ENCODE measurements at regions not wholly inside any gene's neighbourhood (a gene's known extent, or its start where the extent isn't known, plus 50 kb on each side); places are given as distances from the start of the nearest gene placed in this dataset.

DNA sequence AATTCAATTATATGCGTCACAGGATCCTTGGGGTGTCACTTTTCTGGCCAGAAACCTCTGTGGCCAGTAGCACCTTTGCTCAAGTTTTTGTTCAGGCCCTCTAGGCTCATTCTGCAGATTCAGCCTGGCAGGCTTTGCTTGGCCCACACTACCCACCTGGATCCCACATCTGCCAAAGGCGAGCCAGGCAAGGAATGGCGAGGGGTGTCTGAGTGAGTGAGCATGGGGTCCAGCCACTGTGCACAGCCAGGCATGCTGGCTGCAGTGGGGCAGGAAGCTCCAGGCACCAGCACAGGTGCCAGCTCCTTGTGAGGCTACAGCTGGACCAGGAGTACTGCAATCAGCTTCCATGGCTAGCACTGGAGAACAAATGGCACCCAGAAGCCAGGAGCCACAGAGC, 914.9 kb downstream of the FSTL5 start:
- in situ Hi-C loops (cut with MboI) = no loop called here
- H4K20me1 ChIP-seq (ENCODE audit: insufficient read depth) = no peaks in the 10 kb centered on the region
- no peaks in the 10 kb centered on the region for H3F3A ChIP-seq (ENCODE audit: insufficient read depth)
- H3K4me2 ChIP-seq (ENCODE audit: unreplicated experiment) = no peak overlapping the region
- H3K27ac ChIP-seq = no peak overlapping the region
- no peak for DNase-seq
- no peak overlapping the region for H2AFZ ChIP-seq
- no peaks in the 10 kb centered on the region for H3K9me2 ChIP-seq (ENCODE audit: insufficient read depth)
- WGBS, 2 experiments (ENCODE audit: low coverage in 1 of 2, low lambda C conversion rate in 2 of 2, missing lambda C conversion rate in 2 of 2) = 35 to 47% methylated on average over 3 of the region's 3 CpGs
- H3K9ac ChIP-seq = no peak overlapping the region
- H3K9me3 ChIP-seq (ENCODE audit: low read depth) = no peaks in the 10 kb centered on the region
- H3K79me2 ChIP-seq (ENCODE audit: insufficient read depth) = no peaks in the 10 kb centered on the region
- no peaks in the 10 kb centered on the region for H3K27me3 ChIP-seq (replicated peaks; ENCODE audit: insufficient read depth)
- no peaks in the 10 kb centered on the region for H3K36me3 ChIP-seq (ENCODE audit: low read depth)
- TF ChIP-seq EZH2 (IDR thresholded peaks at IDR 0.05; ENCODE audit: insufficient read depth, poor library complexity, severe bottlenecking) (no peak), EZH2phosphoT487 (IDR thresholded peaks at IDR 0.05; ENCODE audit: insufficient read depth, low read depth) (no peak)
- H3K4me1 ChIP-seq (ENCODE audit: insufficient read depth) = no peaks in the 10 kb centered on the region
- H3K4me3 ChIP-seq = no peak overlapping the region

GRCh38 chr4:161247831-161248230, 916.0 kb downstream of the FSTL5 start:
- TF ChIP-seq EZH2phosphoT487 (IDR thresholded peaks at IDR 0.05; ENCODE audit: insufficient read depth, low read depth) (no peak), EZH2 (IDR thresholded peaks at IDR 0.05; ENCODE audit: insufficient read depth, poor library complexity, severe bottlenecking) (no peak)
- no peak for DNase-seq
- H2AFZ ChIP-seq = no peak overlapping the region
- no peak overlapping the region for H3K27ac ChIP-seq
- H3K4me3 ChIP-seq = no peak overlapping the region
- no peaks in the 10 kb centered on the region for H3K27me3 ChIP-seq (replicated peaks; ENCODE audit: insufficient read depth)
- no peaks in the 10 kb centered on the region for H3K9me2 ChIP-seq (ENCODE audit: insufficient read depth)
- in situ Hi-C loops (cut with MboI) = no loop called here
- 0 to 4% methylated on average over 1 of the region's 1 CpG for WGBS, 2 experiments (ENCODE audit: low coverage in 1 of 2, low lambda C conversion rate in 2 of 2, missing lambda C conversion rate in 2 of 2)
- no peaks in the 10 kb centered on the region for H4K20me1 ChIP-seq (ENCODE audit: insufficient read depth)
- no peaks in the 10 kb centered on the region for H3K9me3 ChIP-seq (ENCODE audit: low read depth)
- H3K4me2 ChIP-seq (ENCODE audit: unreplicated experiment) = no peak overlapping the region
- H3K79me2 ChIP-seq (ENCODE audit: insufficient read depth) = no peaks in the 10 kb centered on the region
- H3F3A ChIP-seq (ENCODE audit: insufficient read depth) = no peaks in the 10 kb centered on the region
- H3K36me3 ChIP-seq (ENCODE audit: low read depth) = no peaks in the 10 kb centered on the region
- H3K4me1 ChIP-seq (ENCODE audit: insufficient read depth) = no peaks in the 10 kb centered on the region
- H3K9ac ChIP-seq = no peak overlapping the region

DNA sequence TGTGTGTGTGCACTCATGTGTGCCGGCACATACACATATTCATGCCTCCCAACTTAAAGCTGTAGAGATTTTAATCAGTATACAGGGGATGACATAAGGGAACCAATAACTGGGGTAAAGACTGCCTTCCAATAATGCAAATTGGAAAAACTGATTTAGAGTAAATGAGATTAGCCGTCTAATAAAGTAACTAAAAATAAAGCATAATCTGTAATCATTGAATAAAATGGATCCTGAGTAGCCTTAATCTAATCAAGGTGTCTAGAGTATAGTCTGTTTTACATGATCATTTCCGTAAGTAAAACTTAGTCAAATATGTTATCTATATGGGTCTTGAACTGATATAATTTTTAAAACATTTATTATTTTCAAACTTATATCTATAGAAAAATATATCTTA, 925.8 kb downstream of the FSTL5 start:
- TF ChIP-seq EZH2phosphoT487 (IDR thresholded peaks at IDR 0.05; ENCODE audit: insufficient read depth, low read depth) = no peak
- TF ChIP-seq EZH2 (IDR thresholded peaks at IDR 0.05; ENCODE audit: insufficient read depth, poor library complexity, severe bottlenecking) = no peak
- H3K27ac ChIP-seq = no peak overlapping the region
- no peaks in the 10 kb centered on the region for H3F3A ChIP-seq (ENCODE audit: insufficient read depth)
- in situ Hi-C loops (cut with MboI) = no loop called here
- no peak overlapping the region for H3K4me2 ChIP-seq (ENCODE audit: unreplicated experiment)
- H3K4me1 ChIP-seq (ENCODE audit: insufficient read depth) = no peaks in the 10 kb centered on the region
- no peaks in the 10 kb centered on the region for H4K20me1 ChIP-seq (ENCODE audit: insufficient read depth)
- no peaks in the 10 kb centered on the region for H3K36me3 ChIP-seq (ENCODE audit: low read depth)
- H3K4me3 ChIP-seq = no peak overlapping the region
- H2AFZ ChIP-seq = no peak overlapping the region
- H3K79me2 ChIP-seq (ENCODE audit: insufficient read depth) = no peaks in the 10 kb centered on the region
- 25 to 37% methylated on average over 3 of the region's 3 CpGs for WGBS, 2 experiments (ENCODE audit: low coverage in 1 of 2, low lambda C conversion rate in 2 of 2, missing lambda C conversion rate in 2 of 2)
- H3K9me3 ChIP-seq (ENCODE audit: low read depth) = no peaks in the 10 kb centered on the region
- DNase-seq = no peak
- no peaks in the 10 kb centered on the region for H3K27me3 ChIP-seq (replicated peaks; ENCODE audit: insufficient read depth)
- no peaks in the 10 kb centered on the region for H3K9me2 ChIP-seq (ENCODE audit: insufficient read depth)
- no peak overlapping the region for H3K9ac ChIP-seq

DNA sequence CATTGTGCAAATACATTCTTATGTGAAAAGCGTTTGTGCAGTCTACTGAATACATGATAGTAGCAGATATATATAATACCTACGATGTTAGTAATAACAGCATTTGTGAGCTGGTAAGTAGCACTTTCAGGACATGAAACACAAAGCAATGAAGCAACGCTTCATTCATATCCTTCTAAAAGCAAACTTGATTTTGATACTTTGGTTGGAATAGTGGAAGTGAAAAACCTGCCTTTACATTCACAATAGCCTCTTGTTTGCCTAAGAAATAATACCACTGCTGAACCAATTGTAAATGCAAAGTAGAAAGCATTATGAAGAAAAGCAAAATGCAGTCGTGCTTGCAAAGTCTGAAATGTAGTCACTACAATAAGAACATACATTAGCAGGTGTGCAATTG, 926.3 kb downstream of the FSTL5 start:
- H2AFZ ChIP-seq = no peak overlapping the region
- no peaks in the 10 kb centered on the region for H3K27me3 ChIP-seq (replicated peaks; ENCODE audit: insufficient read depth)
- H3K4me2 ChIP-seq (ENCODE audit: unreplicated experiment) = no peak overlapping the region
- H3K36me3 ChIP-seq (ENCODE audit: low read depth) = no peaks in the 10 kb centered on the region
- no peak for DNase-seq
- no peak overlapping the region for H3K4me3 ChIP-seq
- no peak for TF ChIP-seq EZH2phosphoT487 (IDR thresholded peaks at IDR 0.05; ENCODE audit: insufficient read depth, low read depth)
- TF ChIP-seq EZH2 (IDR thresholded peaks at IDR 0.05; ENCODE audit: insufficient read depth, poor library complexity, severe bottlenecking) = no peak
- H3F3A ChIP-seq (ENCODE audit: insufficient read depth) = no peaks in the 10 kb centered on the region
- H3K79me2 ChIP-seq (ENCODE audit: insufficient read depth) = no peaks in the 10 kb centered on the region
- no peaks in the 10 kb centered on the region for H3K9me3 ChIP-seq (ENCODE audit: low read depth)
- WGBS, 2 experiments (ENCODE audit: low coverage in 1 of 2, low lambda C conversion rate in 2 of 2, missing lambda C conversion rate in 2 of 2) = 21 to 22% methylated on average over 4 of the region's 4 CpGs
- H3K9me2 ChIP-seq (ENCODE audit: insufficient read depth) = no peaks in the 10 kb centered on the region
- no peaks in the 10 kb centered on the region for H4K20me1 ChIP-seq (ENCODE audit: insufficient read depth)
- H3K27ac ChIP-seq = no peak overlapping the region
- H3K4me1 ChIP-seq (ENCODE audit: insufficient read depth) = no peaks in the 10 kb centered on the region
- H3K9ac ChIP-seq = no peak overlapping the region
- in situ Hi-C loops (cut with MboI) = no loop called here

DNA sequence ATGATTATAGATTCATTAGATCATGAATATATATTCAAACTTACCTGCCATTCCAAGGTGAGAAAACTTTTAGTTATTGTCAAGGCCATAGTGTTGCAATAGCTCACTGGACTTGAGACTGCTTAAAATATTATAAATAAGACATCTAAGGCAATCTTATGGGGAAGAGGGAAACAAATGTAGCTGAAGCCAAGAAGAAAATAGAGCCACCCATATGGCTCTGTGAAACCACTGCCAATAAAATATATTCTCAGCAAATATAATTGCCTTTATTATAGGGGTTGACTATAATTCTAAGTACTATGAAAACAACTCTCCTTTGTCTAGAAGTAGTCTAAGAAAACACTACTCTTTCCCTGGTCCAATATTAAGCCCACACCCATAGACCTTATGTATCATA, 938.5 kb downstream of the FSTL5 start:
- Histone ChIP-seq H3K79me2 (ENCODE audit: insufficient read depth) (no peaks in the 10 kb centered on the region), H3K9me2 (ENCODE audit: insufficient read depth) (no peaks in the 10 kb centered on the region), H3K4me2 (ENCODE audit: unreplicated experiment) (no peak overlapping the region), H4K20me1 (ENCODE audit: insufficient read depth) (no peaks in the 10 kb centered on the region), H3K36me3 (ENCODE audit: low read depth) (no peaks in the 10 kb centered on the region), H3K27me3 (replicated peaks; ENCODE audit: insufficient read depth) (no peaks in the 10 kb centered on the region), H3K9ac (no peak overlapping the region), H3K9me3 (ENCODE audit: low read depth) (peaks cover 3% of the 10 kb centered on the region), H3K4me1 (ENCODE audit: insufficient read depth) (no peaks in the 10 kb centered on the region), H3K4me3 (no peak overlapping the region), H3K27ac (no peak overlapping the region), H2AFZ (no peak overlapping the region), H3F3A (ENCODE audit: insufficient read depth) (no peaks in the 10 kb centered on the region)
- no peak for DNase-seq
- in situ Hi-C loops (cut with MboI) = no loop called here
- TF ChIP-seq EZH2 (IDR thresholded peaks at IDR 0.05; ENCODE audit: insufficient read depth, poor library complexity, severe bottlenecking) (no peak), EZH2phosphoT487 (IDR thresholded peaks at IDR 0.05; ENCODE audit: insufficient read depth, low read depth) (no peak)

Measured in GM23248 (cell line).